ENCODE measurements at regions not wholly inside any gene's neighbourhood (a gene's known extent, or its start where the extent isn't known, plus 50 kb on each side); places are given as distances from the start of the nearest gene placed in this dataset.

DNA sequence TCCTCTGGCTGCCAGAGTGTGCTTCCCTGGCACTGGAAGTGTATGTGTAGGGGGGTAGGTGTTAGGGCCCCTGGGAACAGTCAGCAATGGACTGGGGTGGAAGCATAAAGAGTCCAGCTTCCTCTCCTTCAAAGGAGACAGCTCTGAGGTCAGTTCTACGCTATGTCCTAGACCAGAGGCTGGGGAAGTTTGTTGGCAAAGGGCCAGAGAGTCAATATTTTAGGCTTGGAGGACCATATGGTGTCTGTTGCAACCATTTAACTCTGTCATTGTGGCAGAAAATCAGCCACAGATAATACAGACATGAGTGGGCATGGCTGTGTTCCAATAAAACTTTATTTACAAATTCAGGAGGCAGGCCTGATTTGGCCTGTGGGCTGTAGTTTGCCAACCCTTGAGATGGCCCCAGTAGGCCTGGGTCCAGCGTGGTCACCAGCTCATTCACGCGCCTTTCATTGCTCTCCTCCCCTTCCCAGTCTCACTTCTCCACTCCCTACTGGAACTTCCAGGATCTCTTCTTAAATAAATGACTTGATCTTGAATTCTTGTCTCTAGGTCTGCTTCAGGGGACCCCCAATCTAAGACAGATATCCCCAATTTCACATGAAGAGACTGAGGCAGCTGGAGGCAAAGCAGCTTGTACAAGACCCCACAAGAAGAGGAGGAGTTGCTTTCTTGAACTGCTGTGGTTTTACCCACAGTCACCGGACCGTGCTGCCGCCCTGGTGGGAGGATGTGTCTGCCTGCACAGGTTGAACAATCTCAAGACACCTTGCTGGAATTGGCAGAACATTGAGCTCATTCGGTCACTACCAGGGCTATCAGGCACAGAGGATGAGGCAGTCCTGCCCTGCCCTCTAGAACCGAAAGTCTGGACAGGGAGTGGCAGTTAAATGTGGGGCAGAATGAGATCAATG lies 162.4 kb upstream of the POU3F1 start:
- Histone ChIP-seq H3K36me3 (ENCODE audit: control insufficient read depth in 1 of 2, insufficient read depth in 2 of 2, low read depth in 1 of 2, low read length in 2 of 2) (no peaks in the 10 kb centered on the region), H2BK5ac (ENCODE audit: low read depth, low read length, poor library complexity, severe bottlenecking) (no peak overlapping the region), H2BK15ac (ENCODE audit: low read depth, poor library complexity, severe bottlenecking) (no peak overlapping the region), H2AK5ac (ENCODE audit: low read length, severe bottlenecking) (no peak overlapping the region), H3K4me1 (ENCODE audit: control insufficient read depth, insufficient read depth, low read depth, low read length) (no peaks in the 10 kb centered on the region), H3K4me2 (ENCODE audit: low read length, poor library complexity, severe bottlenecking) (no peak overlapping the region), H3K4me3 (ENCODE audit: insufficient read depth in 1 of 2, low read depth in 1 of 2, low read length in 2 of 2) (no peak overlapping the region), H4K8ac (ENCODE audit: low read length) (no peak overlapping the region), H3K23ac (ENCODE audit: low read length in 2 of 2) (no peak overlapping the region), H2AFZ (ENCODE audit: low read depth, low read length) (no peak overlapping the region), H3K4ac (ENCODE audit: low read depth in 1 of 2, low read length in 2 of 2) (no peak overlapping the region), H3K9ac (ENCODE audit: low read length) (no peak overlapping the region), H3K27me3 (ENCODE audit: control insufficient read depth in 1 of 2, insufficient read depth in 1 of 2, low read length in 2 of 2) (peaks cover 13 to 14% of the 10 kb centered on the region in 2 experiments), H2BK120ac (ENCODE audit: low read depth, low read length) (no peak overlapping the region), H3K27ac (ENCODE audit: low read length, poor library complexity, severe bottlenecking) (no peak overlapping the region), H3K79me1 (replicated peaks; ENCODE audit: low read length, poor library complexity, severe bottlenecking) (no peaks in the 10 kb centered on the region), H4K91ac (ENCODE audit: low read length) (no peak overlapping the region), H2BK12ac (ENCODE audit: low read length in 2 of 2) (no peak overlapping the region), H3K14ac (ENCODE audit: low read length in 2 of 2) (no peak overlapping the region), H3K9me3 (ENCODE audit: control insufficient read depth, low read length) (no peaks in the 10 kb centered on the region), H3K18ac (ENCODE audit: low read depth in 1 of 2, low read length in 2 of 2) (no peak overlapping the region)
- DNase-seq: no peak
- 85% methylated on average over 9 of the region's 9 CpGs for WGBS

DNA sequence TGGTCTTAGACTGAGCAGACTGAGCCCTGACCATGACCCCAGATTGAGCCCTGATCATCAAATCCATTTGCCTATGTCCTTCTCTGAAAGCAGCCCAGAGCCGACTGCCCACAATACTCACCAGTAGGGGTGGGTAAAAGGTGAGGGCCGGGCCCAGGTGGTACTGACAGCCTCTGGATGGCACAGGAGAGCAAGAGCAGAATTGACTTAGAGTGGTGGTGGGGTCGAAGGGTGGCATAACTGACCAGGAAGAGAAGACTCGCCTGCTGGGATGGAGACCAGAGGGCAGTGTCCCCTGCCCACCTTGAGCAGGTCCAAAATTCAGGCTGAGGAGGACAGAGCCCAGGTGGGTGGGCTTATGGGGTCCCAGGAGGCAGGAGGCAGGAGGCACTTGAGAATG lies 161.3 kb upstream of the POU3F1 start:
- Histone ChIP-seq H3K9ac (ENCODE audit: low read length) (no peak overlapping the region), H2BK15ac (ENCODE audit: low read depth, poor library complexity, severe bottlenecking) (no peak overlapping the region), H3K4me3 (ENCODE audit: insufficient read depth in 1 of 2, low read depth in 1 of 2, low read length in 2 of 2) (no peak overlapping the region), H2BK5ac (ENCODE audit: low read depth, low read length, poor library complexity, severe bottlenecking) (no peak overlapping the region), H2AFZ (ENCODE audit: low read depth, low read length) (no peak overlapping the region), H3K4ac (ENCODE audit: low read depth in 1 of 2, low read length in 2 of 2) (no peak overlapping the region), H2BK12ac (ENCODE audit: low read length in 2 of 2) (no peak overlapping the region), H2BK120ac (ENCODE audit: low read depth, low read length) (no peak overlapping the region), H4K91ac (ENCODE audit: low read length) (no peak overlapping the region), H3K27me3 (ENCODE audit: control insufficient read depth in 1 of 2, insufficient read depth in 1 of 2, low read length in 2 of 2) (peaks cover 10 to 22% of the 10 kb centered on the region in 2 experiments), H3K79me1 (replicated peaks; ENCODE audit: low read length, poor library complexity, severe bottlenecking) (no peaks in the 10 kb centered on the region), H3K9me3 (ENCODE audit: control insufficient read depth, low read length) (no peaks in the 10 kb centered on the region), H4K8ac (ENCODE audit: low read length) (no peak overlapping the region), H3K18ac (ENCODE audit: low read depth in 1 of 2, low read length in 2 of 2) (no peak overlapping the region), H3K4me2 (ENCODE audit: low read length, poor library complexity, severe bottlenecking) (no peak overlapping the region), H2AK5ac (ENCODE audit: low read length, severe bottlenecking) (no peak overlapping the region), H3K14ac (ENCODE audit: low read length in 2 of 2) (no peak overlapping the region), H3K4me1 (ENCODE audit: control insufficient read depth, insufficient read depth, low read depth, low read length) (no peaks in the 10 kb centered on the region), H3K27ac (ENCODE audit: low read length, poor library complexity, severe bottlenecking) (no peak overlapping the region), H3K36me3 (ENCODE audit: control insufficient read depth in 1 of 2, insufficient read depth in 2 of 2, low read depth in 1 of 2, low read length in 2 of 2) (no peaks in the 10 kb centered on the region), H3K23ac (ENCODE audit: low read length in 2 of 2) (no peak overlapping the region)
- WGBS: 69% methylated on average over 4 of the region's 4 CpGs
- no peak for DNase-seq

DNA sequence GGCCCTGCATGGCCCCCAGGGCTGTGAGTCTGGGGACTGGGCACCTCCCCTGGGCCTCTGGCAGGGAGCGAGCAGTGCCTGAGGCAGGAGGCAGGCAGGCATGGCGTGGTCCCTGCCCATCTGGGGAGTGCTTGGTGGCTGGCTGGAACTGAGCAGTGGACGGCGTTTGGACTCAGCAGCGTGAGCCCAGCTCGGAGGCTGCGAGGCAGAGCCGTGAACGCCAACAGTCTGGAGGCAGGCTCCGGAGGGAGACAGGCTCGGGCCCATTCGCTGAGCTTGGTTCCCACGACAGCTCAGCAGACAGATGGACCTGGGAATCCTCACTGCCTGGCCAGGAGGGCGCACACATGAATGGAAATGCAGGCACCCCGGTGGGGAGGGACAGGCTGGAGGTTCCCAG lies 160.7 kb upstream of the POU3F1 start:
- Histone ChIP-seq H3K79me1 (replicated peaks; ENCODE audit: low read length, poor library complexity, severe bottlenecking) (no peaks in the 10 kb centered on the region), H3K27ac (ENCODE audit: low read length, poor library complexity, severe bottlenecking) (no peak overlapping the region), H3K4me3 (ENCODE audit: insufficient read depth in 1 of 2, low read depth in 1 of 2, low read length in 2 of 2) (no peak overlapping the region), H3K4me2 (ENCODE audit: low read length, poor library complexity, severe bottlenecking) (no peak overlapping the region), H3K9me3 (ENCODE audit: control insufficient read depth, low read length) (no peaks in the 10 kb centered on the region), H4K91ac (ENCODE audit: low read length) (no peak overlapping the region), H3K23ac (ENCODE audit: low read length in 2 of 2) (no peak overlapping the region), H3K14ac (ENCODE audit: low read length in 2 of 2) (no peak overlapping the region), H3K18ac (ENCODE audit: low read depth in 1 of 2, low read length in 2 of 2) (no peak overlapping the region), H3K4ac (ENCODE audit: low read depth in 1 of 2, low read length in 2 of 2) (no peak overlapping the region), H3K36me3 (ENCODE audit: control insufficient read depth in 1 of 2, insufficient read depth in 2 of 2, low read depth in 1 of 2, low read length in 2 of 2) (no peaks in the 10 kb centered on the region), H2BK12ac (ENCODE audit: low read length in 2 of 2) (no peak overlapping the region), H2AK5ac (ENCODE audit: low read length, severe bottlenecking) (no peak overlapping the region), H4K8ac (ENCODE audit: low read length) (no peak overlapping the region), H2BK120ac (ENCODE audit: low read depth, low read length) (no peak overlapping the region), H3K27me3 (ENCODE audit: control insufficient read depth in 1 of 2, insufficient read depth in 1 of 2, low read length in 2 of 2) (peaks cover 9 to 21% of the 10 kb centered on the region in 2 experiments), H3K4me1 (ENCODE audit: control insufficient read depth, insufficient read depth, low read depth, low read length) (no peaks in the 10 kb centered on the region), H2AFZ (ENCODE audit: low read depth, low read length) (no peak overlapping the region), H2BK5ac (ENCODE audit: low read depth, low read length, poor library complexity, severe bottlenecking) (no peak overlapping the region), H3K9ac (ENCODE audit: low read length) (no peak overlapping the region), H2BK15ac (ENCODE audit: low read depth, poor library complexity, severe bottlenecking) (no peak overlapping the region)
- 84% methylated on average over 15 of the region's 15 CpGs for WGBS
- DNase-seq: no peak

DNA sequence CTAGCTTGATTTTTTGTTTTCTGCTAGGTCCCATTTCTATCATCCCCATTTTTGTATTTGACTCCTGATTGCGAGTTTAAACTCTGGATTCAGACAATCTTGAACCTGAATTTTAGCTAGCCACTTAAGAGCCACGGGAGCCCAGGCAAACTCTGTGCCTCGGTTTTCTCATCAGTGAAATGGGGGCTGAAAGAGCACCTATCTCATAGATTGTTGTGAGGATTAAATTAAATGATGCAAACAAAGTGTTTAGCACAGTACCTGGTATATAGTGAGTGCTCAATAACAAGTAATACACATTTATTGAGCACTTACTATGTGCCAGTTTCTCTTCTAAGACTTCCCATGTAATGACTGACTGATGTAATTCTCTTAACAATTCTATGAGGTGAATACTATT lies 158.1 kb upstream of the POU3F1 start:
- no peaks in the 10 kb centered on the region for H3K4me1 ChIP-seq (ENCODE audit: control insufficient read depth, insufficient read depth, low read depth, low read length)
- H3K4me3 ChIP-seq (ENCODE audit: insufficient read depth in 1 of 2, low read depth in 1 of 2, low read length in 2 of 2): no peak overlapping the region
- H3K79me1 ChIP-seq (replicated peaks; ENCODE audit: low read length, poor library complexity, severe bottlenecking): no peaks in the 10 kb centered on the region
- WGBS: 51% methylated on average over 3 of the region's 3 CpGs
- H3K9ac ChIP-seq (ENCODE audit: low read length): no peak overlapping the region
- no peak for DNase-seq
- no peak overlapping the region for H2BK120ac ChIP-seq (ENCODE audit: low read depth, low read length)
- H3K23ac ChIP-seq (ENCODE audit: low read length in 2 of 2): no peak overlapping the region
- no peak overlapping the region for H4K91ac ChIP-seq (ENCODE audit: low read length)
- H2BK15ac ChIP-seq (ENCODE audit: low read depth, poor library complexity, severe bottlenecking): no peak overlapping the region
- no peak overlapping the region for H2AK5ac ChIP-seq (ENCODE audit: low read length, severe bottlenecking)
- no peak overlapping the region for H3K14ac ChIP-seq (ENCODE audit: low read length in 2 of 2)
- H3K27ac ChIP-seq (ENCODE audit: low read length, poor library complexity, severe bottlenecking): no peak overlapping the region
- peaks cover 10% of the 10 kb centered on the region for H3K9me3 ChIP-seq (ENCODE audit: control insufficient read depth, low read length)
- no peaks in the 10 kb centered on the region for H3K36me3 ChIP-seq (ENCODE audit: control insufficient read depth in 1 of 2, insufficient read depth in 2 of 2, low read depth in 1 of 2, low read length in 2 of 2)
- H2BK12ac ChIP-seq (ENCODE audit: low read length in 2 of 2): no peak overlapping the region
- H3K27me3 ChIP-seq (ENCODE audit: control insufficient read depth in 1 of 2, insufficient read depth in 1 of 2, low read length in 2 of 2): peaks cover 0 to 16% of the 10 kb centered on the region in 2 experiments
- H3K4me2 ChIP-seq (ENCODE audit: low read length, poor library complexity, severe bottlenecking): no peak overlapping the region
- H2AFZ ChIP-seq (ENCODE audit: low read depth, low read length): no peak overlapping the region
- no peak overlapping the region for H3K4ac ChIP-seq (ENCODE audit: low read depth in 1 of 2, low read length in 2 of 2)
- H4K8ac ChIP-seq (ENCODE audit: low read length): no peak overlapping the region
- no peak overlapping the region for H2BK5ac ChIP-seq (ENCODE audit: low read depth, low read length, poor library complexity, severe bottlenecking)
- H3K18ac ChIP-seq (ENCODE audit: low read depth in 1 of 2, low read length in 2 of 2): no peak overlapping the region

Data from mesenchymal stem cell (in vitro differentiated cells and primary cell).